IMR-90 (cell line): ENCODE measurements at regions not wholly inside any gene's neighbourhood (a gene's known extent, or its start where the extent isn't known, plus 50 kb on each side); places are given as distances from the start of the nearest gene placed in this dataset.

Source experiments
- ATAC-seq: fragments of 200-7000 bp; cut with Tn5 transposase; 2 replicates; pipeline ENCODE4 v1.9.1; 2020; ENCODE audit warnings: low read depth, mild to moderate bottlenecking, moderate library complexity
- BruUV-seq: library from RNA; stranded (reverse); fragments of 400-500 nt; replicated peaks from 2 replicates; lab custom pipeline; 2021; lab: Mats Ljungman, UMichigan
- CTCF ChIA-PET: fragments of 300-600 bp; formaldehyde crosslinking; extraction: SDS; loops from one replicate; lab custom pipeline; 2021; ENCODE audit warnings: antibody characterized with exemption; lab: Yijun Ruan, JAX
- POLR2A ChIA-PET: fragments of 300-600 bp; sonication (Branson Sonifier 250); formaldehyde crosslinking; loops from one replicate; lab custom pipeline; 2022; ENCODE audit warnings: antibody characterized with exemption; ENCODE audit not compliant: unreplicated experiment; lab: Charles Lee
- DNase-seq: peaks from one replicate; pipeline ENCODE4 v3.0.0; 2013
- H2AFZ ChIP-seq: replicated peaks from 2 replicates; pipeline ENCODE3; 2013; ENCODE audit warnings: low read length, mild to moderate bottlenecking; ENCODE audit not compliant: poor library complexity
- H2AK5ac ChIP-seq: 2 replicates; pipeline ENCODE4 v1.6.1; 2013; ENCODE audit warnings: low read depth, low read length, inconsistent platforms
- H2AK9ac ChIP-seq: replicated peaks from 2 replicates; pipeline ENCODE3; 2013; ENCODE audit warnings: mild to moderate bottlenecking, low read depth, low read length, moderate library complexity; ENCODE audit not compliant: poor library complexity
- H2BK120ac ChIP-seq: 2 replicates; pipeline ENCODE4 v1.6.1; 2013; ENCODE audit warnings: low read depth, low read length, inconsistent platforms
- H2BK15ac ChIP-seq: 3 replicates; pipeline ENCODE4 v1.6.1; 2013; ENCODE audit warnings: low read depth, low read length, inconsistent platforms
- H2BK20ac ChIP-seq: 2 replicates; pipeline ENCODE4 v1.6.1; 2013; ENCODE audit warnings: low read depth, mild to moderate bottlenecking, inconsistent platforms, low read length, moderate library complexity
- H2BK5ac ChIP-seq: 2 replicates; pipeline ENCODE4 v1.6.1; 2013; ENCODE audit warnings: mild to moderate bottlenecking, low read depth, low read length, inconsistent platforms; ENCODE audit not compliant: poor library complexity, severe bottlenecking
- H3K14ac ChIP-seq: replicated peaks from 2 replicates; pipeline ENCODE4 v1.6.1; 2013; ENCODE audit warnings: low read depth, low read length, inconsistent platforms
- H3K18ac ChIP-seq: 2 replicates; pipeline ENCODE4 v1.6.1; 2013; ENCODE audit warnings: low read depth, low read length, control low read depth
- H3K23ac ChIP-seq: 2 replicates; pipeline ENCODE4 v1.6.1; 2013; ENCODE audit warnings: low read depth, low read length, inconsistent platforms
- H3K27ac ChIP-seq: 2 replicates; pipeline ENCODE4 v1.5.1; 2013; ENCODE audit warnings: mild to moderate bottlenecking, control low read depth, low read length; ENCODE audit not compliant: insufficient read depth
- H3K27me3 ChIP-seq: 2 replicates; pipeline ENCODE4 v1.6.1; 2013; ENCODE audit warnings: low read length; ENCODE audit not compliant: control insufficient read depth, insufficient read depth
- H3K36me3 ChIP-seq: 2 replicates; pipeline ENCODE4 v1.6.1; 2013; ENCODE audit warnings: low read length, mixed read lengths; ENCODE audit not compliant: control insufficient read depth, insufficient read depth
- H3K4ac ChIP-seq: 2 replicates; pipeline ENCODE4 v1.6.1; 2013; ENCODE audit warnings: low read depth, low read length, inconsistent platforms
- H3K4me1 ChIP-seq: 2 replicates; pipeline ENCODE4 v1.6.1; 2013; ENCODE audit warnings: low read length, mixed read lengths; ENCODE audit not compliant: control insufficient read depth, insufficient read depth
- H3K4me2 ChIP-seq: 2 replicates; pipeline ENCODE4 v1.6.1; 2013; ENCODE audit warnings: low read depth, mild to moderate bottlenecking, control low read depth, low read length, moderate library complexity
- H3K4me3 ChIP-seq: 2 replicates; pipeline ENCODE4 v1.5.1; 2013; ENCODE audit warnings: low read depth, mild to moderate bottlenecking, control low read depth, low read length, moderate library complexity; ENCODE audit not compliant: insufficient read depth
- H3K56ac ChIP-seq: 2 replicates; pipeline ENCODE4 v1.6.1; 2013; ENCODE audit warnings: low read length, inconsistent platforms; ENCODE audit not compliant: insufficient read depth; ENCODE audit errors: extremely low read depth
- H3K79me1 ChIP-seq, 2 experiments: 2 replicates each; pipeline ENCODE4 v1.6.1; 2013; ENCODE audit warnings: low read length in 2 of 2, inconsistent platforms in 1 of 2, low read depth in 1 of 2
- H3K9ac ChIP-seq: 2 replicates; pipeline ENCODE4 v1.6.1; 2013; ENCODE audit warnings: low read depth, low read length, control low read depth
- H3K9me1 ChIP-seq: 2 replicates; pipeline ENCODE4 v1.6.1; 2013; ENCODE audit warnings: low read length, inconsistent platforms; ENCODE audit not compliant: insufficient read depth
- H3K9me3 ChIP-seq: 2 replicates; pipeline ENCODE4 v1.6.1; 2013; ENCODE audit warnings: low read length; ENCODE audit not compliant: control insufficient read depth, insufficient read depth
- H4K20me1 ChIP-seq: 2 replicates; pipeline ENCODE4 v1.6.1; 2013; ENCODE audit warnings: low read length, inconsistent platforms; ENCODE audit not compliant: insufficient read depth
- H4K5ac ChIP-seq: 2 replicates; pipeline ENCODE4 v1.6.1; 2013; ENCODE audit warnings: mild to moderate bottlenecking, low read depth, low read length, control low read depth
- H4K8ac ChIP-seq, 2 experiments: 2 replicates each; pipeline ENCODE4 v1.6.1; 2013; ENCODE audit warnings: low read depth in 2 of 2, low read length in 2 of 2, control low read depth in 1 of 2, inconsistent platforms in 1 of 2
- H4K91ac ChIP-seq: 2 replicates; pipeline ENCODE4 v1.6.1; 2013; ENCODE audit warnings: low read depth, low read length, inconsistent platforms; ENCODE audit not compliant: insufficient read depth
- CEBPB ChIP-seq: IDR thresholded peaks from 2 replicates; pipeline ENCODE4 v1.6.1; 2012; ENCODE audit warnings: low read depth, low read length, improper control_type of control experiment
- WGBS, 2 experiments: methylation state at CpG; one replicate each; pipeline versions ENCODE4 v1.1.5 to v1.1.7; 2013; ENCODE audit warnings: missing lambda C conversion rate in 2 of 2; ENCODE audit not compliant: insufficient read length in 1 of 2; ENCODE audit errors: extremely low coverage in 2 of 2; 5-methylcytosine and 5-hydroxymethylcytosine counted together
- dilution Hi-C: fragments of 300-500 bp; cut with HindIII; formaldehyde crosslinking; loops from one replicate; pipeline ENCODE4 v1.14.3; 2018; ENCODE audit warnings: low sequenced_read_pairs; ENCODE audit not compliant: unreplicated experiment
- in situ Hi-C: fragments of 300-500 bp; cut with MboI; formaldehyde crosslinking; loops from 3 replicates; pipeline ENCODE4 v1.14.3; 2019; ENCODE audit warnings: low sequenced_read_pairs, inconsistent platforms, mixed read lengths
- intact Hi-C: fragments of 100-400 bp; cut with micrococcal nuclease; formaldehyde crosslinking; loops from 2 replicates; pipeline ENCODE4 v1.10.0; 2022
- TF ChIP-seq, protein P1 (sequence below): fragments of 150-350 bp; IDR thresholded peaks from 2 replicates; pipeline ENCODE4 v1.6.1; 2017; ENCODE audit warnings: mild to moderate bottlenecking, antibody characterized with exemption, low read length, low read depth

DNA sequence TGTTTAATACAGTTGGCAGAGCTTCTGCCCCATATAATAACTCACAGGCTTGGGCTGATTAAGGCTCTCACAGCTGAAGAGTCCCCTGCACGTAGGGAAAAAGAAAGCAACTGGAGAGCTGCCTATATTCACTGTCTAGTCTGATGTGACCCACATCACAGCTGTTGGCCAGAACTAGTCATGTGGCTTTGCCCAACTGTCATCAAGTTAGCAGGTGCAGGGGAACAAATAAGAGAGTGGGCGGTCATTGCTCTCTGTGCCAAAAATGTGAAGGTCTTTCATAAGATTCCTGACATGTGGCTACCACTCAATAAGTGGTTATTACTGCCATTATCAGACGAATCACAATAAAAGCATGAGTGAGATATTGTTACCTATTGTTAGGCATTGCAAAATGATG, 665.2 kb downstream of the DOK5 start:
- Histone ChIP-seq H3K27ac (no peak overlapping the region), H3K9me1 (no peaks in the 10 kb centered on the region), H3K4me1 (no peaks in the 10 kb centered on the region), H2BK15ac (no peak overlapping the region), H3K4me2 (no peak overlapping the region), H3K4me3 (no peak overlapping the region), H2AK5ac (no peak overlapping the region), H4K91ac (no peak overlapping the region), H3K18ac (no peak overlapping the region), H3K23ac (no peak overlapping the region), H3K9me3 (peaks cover 7% of the 10 kb centered on the region; the same call in 1 of the 2 replicates), H4K5ac (no peak overlapping the region), H3K36me3 (no peaks in the 10 kb centered on the region), H2BK120ac (no peak overlapping the region), H3K79me1 (no peaks in the 10 kb centered on the region), H3K27me3 (no peaks in the 10 kb centered on the region), H3K14ac (no peak overlapping the region), H4K20me1 (no peaks in the 10 kb centered on the region), H2AK9ac (no peak overlapping the region), H2BK5ac (no peak overlapping the region), H2BK20ac (no peak overlapping the region), H4K8ac (no peak overlapping the region), H3K56ac (no peak overlapping the region), H3K4ac (no peak overlapping the region), H3K9ac (no peak overlapping the region), H2AFZ (no peak overlapping the region)
- no CpG with 5 or more reads among the region's 3 CpGs for WGBS, 2 experiments
- intact Hi-C loops (no loop called here), in situ Hi-C loops (no loop called here), dilution Hi-C loops (no loop called here)
- ChIA-PET POLR2A (no interaction called here), CTCF (no interaction called here)
- DNase-seq (no peak), ATAC-seq (no peak)
- no peak for TF ChIP-seq CEBPB
- TF ChIP-seq, protein P1, sequence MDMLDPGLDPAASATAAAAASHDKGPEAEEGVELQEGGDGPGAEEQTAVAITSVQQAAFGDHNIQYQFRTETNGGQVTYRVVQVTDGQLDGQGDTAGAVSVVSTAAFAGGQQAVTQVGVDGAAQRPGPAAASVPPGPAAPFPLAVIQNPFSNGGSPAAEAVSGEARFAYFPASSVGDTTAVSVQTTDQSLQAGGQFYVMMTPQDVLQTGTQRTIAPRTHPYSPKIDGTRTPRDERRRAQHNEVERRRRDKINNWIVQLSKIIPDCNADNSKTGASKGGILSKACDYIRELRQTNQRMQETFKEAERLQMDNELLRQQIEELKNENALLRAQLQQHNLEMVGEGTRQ: no peak
- BruUV-seq: no TSS peak
